H1 (cell line): ENCODE measurements at regions not wholly inside any gene's neighbourhood (a gene's known extent, or its start where the extent isn't known, plus 50 kb on each side); places are given as distances from the start of the nearest gene placed in this dataset.

Experiments used
- CTCF ChIA-PET: fragments of 300-600 bp; sonication (Branson Sonifier 250); formaldehyde crosslinking; loops from one replicate; lab custom pipeline; 2021; ENCODE audit not compliant: partially characterized antibody; lab: Charles Lee
- POLR2A ChIA-PET: fragments of 300-600 bp; sonication (Branson Sonifier 250); formaldehyde crosslinking; loops from one replicate; lab custom pipeline; 2021; ENCODE audit warnings: inconsistent platforms; ENCODE audit not compliant: partially characterized antibody; lab: Charles Lee
- DNase-seq, 2 experiments: peaks; one replicate each; pipeline versions ENCODE4 v3.0.0 to v3.0.0-alpha.2; 2010 to 2022; ENCODE audit warnings: low spot score in 2 of 2, low read depth in 1 of 2, mixed read lengths in 1 of 2
- FAIRE-seq: peaks from 2 replicates; lab custom pipeline; 2011; peaks lifted over from hg19 to GRCh38; lab: Jason Lieb, UNC
- H2AFZ ChIP-seq: 2 replicates; pipeline ENCODE4 v1.8.1; 2012; ENCODE audit warnings: low read length, inconsistent platforms
- H2AK5ac ChIP-seq: 2 replicates; pipeline ENCODE4 v1.6.1; 2013; ENCODE audit warnings: low read depth, low read length
- H2BK120ac ChIP-seq: replicated peaks from 2 replicates; pipeline ENCODE3; 2013; ENCODE audit warnings: low read depth, low read length, inconsistent platforms
- H2BK12ac ChIP-seq: 2 replicates; pipeline ENCODE4 v1.6.1; 2013; ENCODE audit warnings: low read depth, low read length
- H2BK15ac ChIP-seq: 2 replicates; pipeline ENCODE4 v1.6.1; 2013; ENCODE audit warnings: low read length
- H2BK20ac ChIP-seq: 2 replicates; pipeline ENCODE4 v1.6.1; 2013; ENCODE audit warnings: low read length
- H2BK5ac ChIP-seq: 2 replicates; pipeline ENCODE4 v1.6.1; 2013; ENCODE audit warnings: low read depth, low read length
- H3K14ac ChIP-seq: 2 replicates; pipeline ENCODE4 v1.6.1; 2013; ENCODE audit warnings: inconsistent platforms; ENCODE audit not compliant: insufficient read length
- H3K18ac ChIP-seq: 2 replicates; pipeline ENCODE4 v1.6.1; 2013; ENCODE audit warnings: low read length; ENCODE audit errors: extremely low read depth
- H3K23ac ChIP-seq: 2 replicates; pipeline ENCODE4 v1.6.1; 2013; ENCODE audit warnings: inconsistent platforms; ENCODE audit not compliant: insufficient read length
- H3K23me2 ChIP-seq: 2 replicates; pipeline ENCODE4 v1.6.1; 2013; ENCODE audit warnings: low read depth, low read length
- H3K27ac ChIP-seq: 2 replicates; pipeline ENCODE4 v1.6.1; 2011; ENCODE audit warnings: low read depth, low read length, inconsistent platforms
- H3K27me3 ChIP-seq, 4 experiments: replicated peaks in 1 of 4; 1 replicate in 1 of 4; 2 replicates in 3 of 4; pipeline versions ENCODE4 v1.6.1 to v1.8.1; 2011 to 2013; ENCODE audit warnings: low read length in 3 of 4, mild to moderate bottlenecking in 3 of 4, inconsistent platforms in 2 of 4, mixed read lengths in 2 of 4, moderate library complexity in 1 of 4; ENCODE audit not compliant: control insufficient read depth in 3 of 4, insufficient read depth in 3 of 4; ENCODE audit errors: extremely low read depth in 1 of 4
- H3K36me3 ChIP-seq, 4 experiments: 2 replicates each; pipeline versions ENCODE4 v1.6.1 to v1.8.1; 2011 to 2013; ENCODE audit warnings: mild to moderate bottlenecking in 4 of 4, low read length in 3 of 4, moderate library complexity in 2 of 4, control low read depth in 1 of 4, inconsistent platforms in 1 of 4; ENCODE audit not compliant: insufficient read depth in 4 of 4, control insufficient read depth in 2 of 4
- H3K4ac ChIP-seq: replicated peaks from 2 replicates; pipeline ENCODE3; 2013; ENCODE audit warnings: low read length, low read depth, mixed read lengths, inconsistent platforms; ENCODE audit not compliant: insufficient read length
- H3K4me1 ChIP-seq, 4 experiments: replicated peaks in 1 of 4; 1 replicate in 1 of 4; 2 replicates in 3 of 4; pipeline versions ENCODE4 v1.6.1 to v1.8.1; 2011 to 2013; ENCODE audit warnings: low read length in 3 of 4, inconsistent platforms in 2 of 4, mixed read lengths in 1 of 4; ENCODE audit not compliant: insufficient read depth in 4 of 4, control insufficient read depth in 3 of 4
- H3K4me2 ChIP-seq, 2 experiments: 2 replicates each; pipeline versions ENCODE4 v1.6.1 to v1.8.1; 2011 to 2013; ENCODE audit warnings: low read depth in 2 of 2, low read length in 2 of 2, control low read depth in 1 of 2, inconsistent platforms in 1 of 2, mild to moderate bottlenecking in 1 of 2; ENCODE audit not compliant: insufficient read depth in 1 of 2
- H3K4me3 ChIP-seq, 4 experiments: fragments of 200-600, 300-600 bp in 1 of 4; sonication (generic), shearing (Covaris generic), sonication (Bioruptor Twin) in 1 of 4; 2 replicates each; pipeline versions ENCODE4 v1.5.1 to v1.8.1; 2011 to 2016; ENCODE audit warnings: low read length in 4 of 4, low read depth in 3 of 4, control low read depth in 2 of 4, inconsistent platforms in 2 of 4, mild to moderate bottlenecking in 2 of 4, mixed read lengths in 1 of 4, moderate library complexity in 1 of 4; ENCODE audit not compliant: insufficient read depth in 2 of 4; ENCODE audit errors: extremely low read depth in 1 of 4
- H3K56ac ChIP-seq: replicated peaks from 2 replicates; pipeline ENCODE3; 2013; ENCODE audit warnings: low read depth, mild to moderate bottlenecking, mixed read lengths, low read length, inconsistent platforms; ENCODE audit not compliant: insufficient read length
- H3K79me1 ChIP-seq: 2 replicates; pipeline ENCODE4 v1.6.1; 2013; ENCODE audit warnings: low read depth, low read length, control low read depth
- H3K79me2 ChIP-seq, 2 experiments: 2 replicates each; pipeline versions ENCODE4 v1.6.1 to v1.8.1; 2012 to 2013; ENCODE audit warnings: low read length in 2 of 2, mild to moderate bottlenecking in 2 of 2, inconsistent platforms in 1 of 2; ENCODE audit not compliant: insufficient read depth in 2 of 2, control insufficient read depth in 1 of 2
- H3K9ac ChIP-seq, 4 experiments: replicated peaks in 1 of 4; 1 replicate in 1 of 4; 2 replicates in 3 of 4; pipeline versions ENCODE4 v1.6.1 to v1.8.1; 2011 to 2013; ENCODE audit warnings: low read depth in 3 of 4, low read length in 3 of 4, control low read depth in 2 of 4, mild to moderate bottlenecking in 2 of 4, moderate library complexity in 2 of 4, inconsistent platforms in 1 of 4; ENCODE audit errors: extremely low read depth in 1 of 4
- H3K9me3 ChIP-seq, 2 experiments: 2 replicates each; pipeline versions ENCODE4 v1.6.1 to v1.8.1; 2012 to 2013; ENCODE audit warnings: mild to moderate bottlenecking in 2 of 2, moderate library complexity in 2 of 2, control low read depth in 1 of 2, inconsistent platforms in 1 of 2, low read depth in 1 of 2, low read length in 1 of 2, mixed read lengths in 1 of 2; ENCODE audit not compliant: insufficient read depth in 2 of 2
- H4K20me1 ChIP-seq, 2 experiments: replicated peaks in 1 of 2; 2 replicates each; pipeline versions ENCODE3 to v1.8.1; 2011 to 2013; ENCODE audit warnings: inconsistent platforms in 2 of 2, low read length in 2 of 2, mild to moderate bottlenecking in 1 of 2; ENCODE audit not compliant: insufficient read depth in 2 of 2, control insufficient read depth in 1 of 2
- H4K5ac ChIP-seq: 2 replicates; pipeline ENCODE4 v1.6.1; 2013; ENCODE audit warnings: low read length, low read depth, mixed read lengths, inconsistent platforms; ENCODE audit not compliant: insufficient read length
- H4K8ac ChIP-seq: 2 replicates; pipeline ENCODE4 v1.8.0; 2013; ENCODE audit warnings: mild to moderate bottlenecking, moderate library complexity, low read length, inconsistent platforms; ENCODE audit not compliant: insufficient read depth; ENCODE audit errors: extremely low read depth
- H4K91ac ChIP-seq: replicated peaks from 2 replicates; pipeline ENCODE3; 2013; ENCODE audit warnings: low read length, mixed read lengths, inconsistent platforms; ENCODE audit not compliant: insufficient read length
- CTCF ChIP-seq, 3 experiments: IDR thresholded peaks; 1 replicate in 2 of 3; 2 replicates in 1 of 3; pipeline versions ENCODE4 v1.5.1 to v1.6.1; 2011; ENCODE audit warnings: low read length in 3 of 3, mild to moderate bottlenecking in 3 of 3, inconsistent platforms in 2 of 3, low read depth in 1 of 3, moderate library complexity in 1 of 3; ENCODE audit not compliant: insufficient read depth in 1 of 3; ENCODE audit errors: control extremely low read depth in 1 of 3
- FOSL1 ChIP-seq: IDR thresholded peaks from 2 replicates; pipeline ENCODE4 v1.6.1; 2011; ENCODE audit warnings: mild to moderate bottlenecking, low read depth, low read length, moderate library complexity; ENCODE audit not compliant: insufficient read depth
- HDAC2 ChIP-seq, 2 experiments: fragments of 300-600 bp in 1 of 2; sonication (generic) in 1 of 2; IDR thresholded peaks; 2 replicates each; pipeline ENCODE4 v1.6.1; 2011 to 2012; ENCODE audit warnings: low read depth in 2 of 2, low read length in 2 of 2, mild to moderate bottlenecking in 2 of 2, moderate library complexity in 2 of 2, borderline replicate concordance in 1 of 2, inconsistent platforms in 1 of 2
- KDM1A ChIP-seq: fragments of 200-600, 300-600 bp; sonication (generic); IDR thresholded peaks from 2 replicates; pipeline ENCODE4 v1.7.1; 2016; ENCODE audit warnings: mild to moderate bottlenecking, low read length, borderline replicate concordance
- RXRA ChIP-seq: IDR thresholded peaks from 2 replicates; pipeline ENCODE4 v1.6.1; 2011; ENCODE audit warnings: low read depth, mild to moderate bottlenecking, low read length, moderate library complexity; ENCODE audit not compliant: insufficient read depth
- WGBS, 2 experiments: shearing (Covaris generic) in 1 of 2; methylation state at CpG; one replicate each; pipeline versions ENCODE4 v1.1.6 to v1.1.7; 2013 to 2015; ENCODE audit warnings: low lambda C conversion rate in 2 of 2, mixed read lengths in 2 of 2, inconsistent platforms in 1 of 2, low coverage in 1 of 2, missing lambda C conversion rate in 1 of 2; ENCODE audit not compliant: insufficient replicate concordance in 2 of 2, insufficient coverage in 1 of 2, insufficient read length in 1 of 2; ENCODE audit errors: extremely low coverage in 1 of 2, missing lambda C conversion rate in 1 of 2; 5-methylcytosine and 5-hydroxymethylcytosine counted together

DNA sequence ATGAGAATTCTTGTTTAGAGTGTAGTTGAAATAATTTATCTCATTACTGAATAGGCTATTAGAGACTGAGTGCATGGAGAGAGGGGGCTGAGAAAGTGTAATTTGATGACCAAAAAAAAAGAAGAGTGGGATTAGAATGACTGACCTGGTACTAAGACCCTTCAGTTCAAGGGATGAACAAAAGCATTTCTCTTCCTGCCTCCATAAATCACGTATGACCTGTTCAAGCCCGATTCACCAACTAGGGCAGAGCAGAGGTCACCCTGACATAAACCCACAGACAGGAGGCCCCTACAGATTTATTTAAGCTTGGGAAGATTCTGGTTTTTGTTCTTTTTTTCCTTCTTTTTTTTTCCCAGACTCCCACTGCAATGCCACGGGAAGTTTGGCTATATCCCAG is 123.7 kb upstream of the COP1 start:
- no peak overlapping the region for H3K4me3 ChIP-seq
- no peaks in the 10 kb centered on the region for H3K23me2 ChIP-seq
- DNase-seq (no peak), FAIRE-seq (no peak)
- WGBS, 2 experiments, result 97% methylated on average over 3 of the region's 3 CpGs; no CpG with 5 or more reads in 1 of the 2 experiments
- H3K9ac ChIP-seq, result no peak overlapping the region
- H3K27me3 ChIP-seq, result no peaks in the 10 kb centered on the region
- ChIA-PET CTCF (interaction anchor here (0.7 to 1.1 kb wide), 2 partner anchors 28 to 215 kb away, joined by 3 to 4 read pairs; no protein-coding TSS in a partner anchor), POLR2A (no interaction called here)
- no peaks in the 10 kb centered on the region for H3K79me1 ChIP-seq
- H2BK5ac ChIP-seq, result no peak overlapping the region
- no peak overlapping the region for H3K4ac ChIP-seq
- H3K36me3 ChIP-seq, result no peaks in the 10 kb centered on the region
- H3K4me1 ChIP-seq, result no peaks in the 10 kb centered on the region
- H2BK20ac ChIP-seq, result no peak overlapping the region
- H3K56ac ChIP-seq, result no peak overlapping the region
- H2AFZ ChIP-seq, result no peak overlapping the region
- no peaks in the 10 kb centered on the region for H4K20me1 ChIP-seq
- H2BK12ac ChIP-seq, result no peak overlapping the region
- H3K27ac ChIP-seq, result no peak overlapping the region
- H3K4me2 ChIP-seq, result no peak overlapping the region
- no peak overlapping the region for H2BK15ac ChIP-seq
- H2BK120ac ChIP-seq, result no peak overlapping the region
- H4K5ac ChIP-seq, result no peak overlapping the region
- H3K18ac ChIP-seq, result no peak overlapping the region
- no peak overlapping the region for H3K14ac ChIP-seq
- TF ChIP-seq HDAC2 (IDR thresholded peaks at IDR 0.05; ENCODE audit: borderline replicate concordance in 1 of 2, low read depth in 2 of 2, low read length in 2 of 2) (no peak), FOSL1 (no peak), KDM1A (no peak), RXRA (no peak), CTCF (IDR thresholded peaks at IDR 0.05; ENCODE audit: control extremely low read depth in 1 of 3, insufficient read depth in 1 of 3, low read depth in 1 of 3, low read length in 3 of 3) (no peak)
- H3K23ac ChIP-seq, result no peak overlapping the region
- H2AK5ac ChIP-seq, result no peak overlapping the region
- H4K91ac ChIP-seq, result no peak overlapping the region
- H3K9me3 ChIP-seq, result no peaks in the 10 kb centered on the region
- H4K8ac ChIP-seq, result no peak overlapping the region
- no peaks in the 10 kb centered on the region for H3K79me2 ChIP-seq
